Mesodermal cell (in vitro differentiated cells): ENCODE measurements at regions not wholly inside any gene's neighbourhood (a gene's known extent, or its start where the extent isn't known, plus 50 kb on each side); places are given as distances from the start of the nearest gene placed in this dataset.
A peak's percentile ranks its signal among the peaks of the same experiment; 100 is the strongest.

Source experiments
- H3K27ac ChIP-seq: 2 replicates; pipeline ENCODE4 v1.7.0; 2013; ENCODE audit warnings: mild to moderate bottlenecking, low read depth, low read length, moderate library complexity; ENCODE audit not compliant: severe bottlenecking
- H3K36me3 ChIP-seq: 2 replicates; pipeline ENCODE4 v1.7.1; 2013; ENCODE audit warnings: mild to moderate bottlenecking, low read length, moderate library complexity; ENCODE audit not compliant: control insufficient read depth, insufficient read depth
- H3K4me1 ChIP-seq: one replicate; pipeline ENCODE4 v1.7.1; 2013; ENCODE audit warnings: mild to moderate bottlenecking, low read length; ENCODE audit not compliant: insufficient read depth, control insufficient read depth, poor library complexity, severe bottlenecking
- H3K4me3 ChIP-seq: 2 replicates; pipeline ENCODE4 v1.7.0; 2013; ENCODE audit warnings: low read length, control low read depth, mild to moderate bottlenecking; ENCODE audit not compliant: insufficient read depth, poor library complexity, severe bottlenecking; ENCODE audit errors: extremely low read depth
- H3K9me3 ChIP-seq: 2 replicates; pipeline ENCODE4 v1.7.1; 2013; ENCODE audit warnings: mild to moderate bottlenecking, low read length, moderate library complexity; ENCODE audit not compliant: control insufficient read depth
- WGBS, 2 experiments: methylation state at CpG; one replicate each; pipeline ENCODE4 v1.1.5; 2013; ENCODE audit warnings: missing lambda C conversion rate in 2 of 2; ENCODE audit not compliant: insufficient coverage in 2 of 2; 5-methylcytosine and 5-hydroxymethylcytosine counted together

- H3K9me3 ChIP-seq = no peaks in the 10 kb centered on the region
- no peak overlapping the region for H3K27ac ChIP-seq
- no peak overlapping the region for H3K4me3 ChIP-seq
- no peaks in the 10 kb centered on the region for H3K4me1 ChIP-seq
- H3K36me3 ChIP-seq = no peaks in the 10 kb centered on the region
- WGBS, 2 experiments = 57 to 75% methylated on average over 1 to 2 of the region's 2 CpGs
Measured at GRCh38 chr6:142682985-142683384, 262.0 kb downstream of the HIVEP2 start.

DNA sequence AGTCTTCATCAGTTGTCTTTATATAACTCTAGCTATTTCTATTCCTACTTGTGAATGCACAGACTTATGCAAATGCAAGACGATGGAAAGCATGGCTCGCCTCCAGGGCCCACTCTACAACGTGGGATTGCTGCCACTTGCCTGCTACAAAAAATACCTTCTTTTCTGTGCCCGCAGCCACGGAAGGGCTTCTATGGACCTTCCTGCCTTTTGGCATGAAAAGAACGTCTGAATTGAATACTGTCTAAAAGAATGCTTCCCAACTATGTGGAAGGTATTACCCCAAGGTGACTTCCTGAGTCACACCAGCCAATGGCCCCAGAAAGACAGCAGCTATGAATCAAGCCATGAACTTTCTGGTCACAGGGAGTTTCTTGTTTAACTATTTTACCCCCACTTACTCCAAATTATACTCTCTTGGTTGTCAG, 261.2 kb downstream of the HIVEP2 start:
- H3K9me3 ChIP-seq = no peaks in the 10 kb centered on the region
- H3K36me3 ChIP-seq = no peaks in the 10 kb centered on the region
- WGBS, 2 experiments = 94 to 97% methylated on average over 3 to 6 of the region's 6 CpGs
- no peak overlapping the region for H3K4me3 ChIP-seq
- no peaks in the 10 kb centered on the region for H3K4me1 ChIP-seq
- no peak overlapping the region for H3K27ac ChIP-seq

- 89 to 93% methylated on average over 1 of the region's 1 CpG for WGBS, 2 experiments
- Histone ChIP-seq H3K36me3 (no peaks in the 10 kb centered on the region), H3K4me3 (no peak overlapping the region), H3K4me1 (no peaks in the 10 kb centered on the region), H3K27ac (no peak overlapping the region), H3K9me3 (no peaks in the 10 kb centered on the region)
Measured at GRCh38 chr6:142684371-142684770, 260.6 kb downstream of the HIVEP2 start.

GRCh38 chr6:142685852-142686506, 259.0 kb downstream of the HIVEP2 start:
- WGBS, 2 experiments = 80% methylated on average over 1 of the region's 4 CpGs; no CpG with 5 or more reads in 1 of the 2 experiments
- Histone ChIP-seq H3K27ac (no peak overlapping the region), H3K4me3 (no peak overlapping the region), H3K9me3 (no peaks in the 10 kb centered on the region), H3K4me1 (no peaks in the 10 kb centered on the region), H3K36me3 (no peaks in the 10 kb centered on the region)

DNA sequence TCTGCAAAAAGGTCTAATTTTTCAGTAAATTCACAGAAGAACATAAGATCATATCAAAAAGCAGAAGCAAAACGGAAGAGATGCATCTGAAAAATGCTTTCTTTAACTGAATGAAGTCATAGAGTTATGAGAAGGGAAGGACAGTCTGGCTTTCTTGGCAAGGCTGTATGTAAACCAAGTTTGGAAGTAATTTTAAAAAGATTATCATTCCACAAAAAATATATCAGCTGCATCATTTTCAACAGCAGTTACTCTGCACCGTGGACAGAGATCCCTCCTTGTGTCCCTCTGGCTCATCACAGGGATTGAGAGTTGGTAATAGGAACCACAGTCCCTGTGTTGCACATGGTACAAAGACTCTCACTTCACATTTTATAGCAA, 258.5 kb downstream of the HIVEP2 start:
- no peaks in the 10 kb centered on the region for H3K36me3 ChIP-seq

GRCh38 chr6:142692942-142693341, 252.0 kb downstream of the HIVEP2 start:
- Histone ChIP-seq H3K27ac (peak overlapping the region; percentile 1), H3K9me3 (no peaks in the 10 kb centered on the region), H3K4me3 (no peak overlapping the region), H3K36me3 (no peaks in the 10 kb centered on the region), H3K4me1 (peaks cover 10% of the 10 kb centered on the region)
- 7 to 10% methylated on average over 10 of the region's 11 CpGs for WGBS, 2 experiments

More for the DNA sequence above, 258.5 kb downstream of the HIVEP2 start:
- no peak overlapping the region for H3K27ac ChIP-seq
- no CpG with 5 or more reads among the region's 2 CpGs for WGBS, 2 experiments
- no peaks in the 10 kb centered on the region for H3K9me3 ChIP-seq
- no peak overlapping the region for H3K4me3 ChIP-seq
- H3K4me1 ChIP-seq = no peaks in the 10 kb centered on the region

GRCh38 chr6:142693441-142693840, 251.5 kb downstream of the HIVEP2 start:
- no peaks in the 10 kb centered on the region for H3K9me3 ChIP-seq
- 83 to 93% methylated on average over 3 of the region's 4 CpGs for WGBS, 2 experiments
- no peak overlapping the region for H3K4me3 ChIP-seq
- peak overlapping the region; percentile 1 for H3K27ac ChIP-seq
- no peaks in the 10 kb centered on the region for H3K36me3 ChIP-seq
- H3K4me1 ChIP-seq = peaks cover 10% of the 10 kb centered on the region

DNA sequence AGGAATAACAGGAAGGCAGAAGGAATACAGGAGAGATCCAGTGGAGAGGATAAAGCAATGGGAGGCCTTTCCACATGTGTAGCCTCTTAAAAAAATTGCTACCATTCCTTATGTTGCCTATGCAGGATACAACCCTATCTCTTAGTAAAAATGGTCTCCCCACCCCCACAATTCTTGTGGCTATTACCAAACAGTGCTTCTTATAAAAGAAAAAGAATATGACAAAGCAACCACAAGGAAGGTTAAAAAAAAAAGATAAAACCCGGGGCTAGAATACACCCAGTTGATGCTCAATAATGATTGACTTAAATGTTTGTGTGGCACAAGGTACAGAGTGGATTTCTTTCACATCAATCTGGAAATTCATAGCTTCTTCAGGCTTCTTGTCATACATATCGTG, 250.9 kb downstream of the HIVEP2 start:
- Histone ChIP-seq H3K9me3 (no peaks in the 10 kb centered on the region), H3K4me3 (no peak overlapping the region), H3K27ac (no peak overlapping the region), H3K4me1 (peaks cover 10% of the 10 kb centered on the region), H3K36me3 (no peaks in the 10 kb centered on the region)
- WGBS, 2 experiments = 96 to 100% methylated on average over 2 of the region's 2 CpGs

DNA sequence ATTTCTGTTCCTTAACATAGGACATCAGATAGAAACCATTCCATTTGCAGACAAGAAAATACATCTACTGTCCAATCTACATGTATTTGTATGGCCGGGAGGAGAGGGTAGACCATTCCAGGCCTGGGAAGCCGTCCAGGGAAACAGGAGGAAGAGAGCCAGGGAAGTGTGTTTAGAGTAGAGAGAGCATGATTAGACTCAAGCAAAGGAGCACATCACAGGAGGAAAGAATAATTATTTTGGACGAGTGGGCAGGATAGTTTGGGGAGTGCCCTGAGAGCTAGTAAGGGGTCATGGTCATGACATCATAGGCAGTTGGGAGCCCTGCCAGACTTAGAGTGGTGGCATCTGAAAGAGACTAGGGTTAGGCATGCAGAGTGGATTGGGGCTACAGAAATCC, 250.0 kb downstream of the HIVEP2 start:
- WGBS, 2 experiments = 88 to 95% methylated on average over 2 to 3 of the region's 3 CpGs

DNA sequence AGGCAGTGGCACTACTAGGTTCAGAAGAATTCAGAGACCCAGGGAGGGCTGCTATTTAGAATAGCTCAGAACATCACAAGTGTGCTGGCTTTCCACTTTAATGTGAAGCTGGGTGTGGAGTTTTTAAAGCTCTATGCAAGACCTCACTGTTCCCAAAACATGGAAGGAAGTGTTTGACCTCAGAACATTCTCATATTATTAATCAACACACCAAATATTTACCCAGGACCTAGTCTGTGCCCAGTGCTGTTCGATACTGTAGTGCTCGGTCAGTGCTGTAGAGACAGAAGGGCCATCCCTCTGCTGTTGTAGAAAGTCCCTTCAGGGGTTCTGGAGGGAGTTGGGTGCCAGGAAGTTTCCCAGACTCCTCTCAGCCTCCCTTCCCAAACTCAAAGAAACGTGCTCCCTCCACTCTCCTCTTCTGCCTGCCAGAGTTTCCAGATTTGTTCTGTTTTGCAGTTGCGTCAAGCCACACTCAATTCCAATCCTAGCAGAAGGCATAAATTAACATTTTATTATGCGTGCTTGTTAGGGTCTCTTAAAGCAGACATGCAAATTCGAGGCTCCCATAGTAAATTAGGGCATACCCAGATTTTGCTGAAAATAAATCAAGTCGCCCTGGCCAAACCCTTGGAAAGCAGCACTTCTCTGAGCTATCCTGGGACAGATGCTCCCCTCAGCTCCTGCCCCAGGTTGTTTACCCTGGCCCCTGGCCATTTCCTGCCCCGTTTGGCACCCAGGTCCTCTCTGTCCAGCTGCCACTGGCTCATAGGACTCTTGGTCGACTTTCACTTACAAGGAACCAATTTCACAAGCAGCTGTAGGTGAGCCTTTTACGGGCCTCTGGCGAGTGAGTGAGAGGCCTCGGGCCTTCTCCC, 248.6 kb downstream of the HIVEP2 start:
- H3K27ac ChIP-seq = no peak overlapping the region
- H3K36me3 ChIP-seq = no peaks in the 10 kb centered on the region
- H3K4me3 ChIP-seq = no peak overlapping the region
- 87 to 97% methylated on average over 12 of the region's 12 CpGs for WGBS, 2 experiments
- H3K9me3 ChIP-seq = no peaks in the 10 kb centered on the region
- H3K4me1 ChIP-seq = peaks cover 10% of the 10 kb centered on the region

More for the DNA sequence above, 250.0 kb downstream of the HIVEP2 start:
- no peak overlapping the region for H3K4me3 ChIP-seq
- no peak overlapping the region for H3K27ac ChIP-seq
- peaks cover 10% of the 10 kb centered on the region for H3K4me1 ChIP-seq
- H3K36me3 ChIP-seq = no peaks in the 10 kb centered on the region
- H3K9me3 ChIP-seq = no peaks in the 10 kb centered on the region

DNA sequence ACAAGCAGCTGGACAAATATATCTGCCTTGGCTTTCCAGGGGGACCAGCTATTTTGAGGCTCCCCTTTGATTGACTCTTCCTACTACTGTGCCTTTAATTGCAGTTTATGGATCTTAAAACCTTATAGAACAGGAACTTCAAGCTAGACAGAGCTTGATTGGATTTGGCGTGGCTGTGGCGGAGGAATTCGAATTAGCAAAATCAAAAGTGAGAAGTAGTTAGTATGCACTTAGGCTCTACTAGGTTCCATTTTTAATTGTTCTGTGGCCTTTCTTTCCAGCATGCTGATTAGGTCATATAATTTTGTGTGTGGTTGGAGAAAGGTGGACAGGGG, 248.0 kb downstream of the HIVEP2 start:
- Histone ChIP-seq H3K4me1 (peaks cover 10% of the 10 kb centered on the region), H3K36me3 (no peaks in the 10 kb centered on the region), H3K9me3 (no peaks in the 10 kb centered on the region), H3K27ac (no peak overlapping the region), H3K4me3 (no peak overlapping the region)
- WGBS, 2 experiments = 100% methylated on average over 3 of the region's 3 CpGs
